ENCODE measurements at regions not wholly inside any gene's neighbourhood (a gene's known extent, or its start where the extent isn't known, plus 50 kb on each side); places are given as distances from the start of the nearest gene placed in this dataset.

- DNase-seq: no peak
Observed at GRCh38 chr6:40714576-40715564, 127.7 kb upstream of the LRFN2 start.

- DNase-seq: no peak
Observed at GRCh38 chr6:40714143-40714542, 127.0 kb upstream of the LRFN2 start.

- DNase-seq: no peak
Observed at GRCh38 chr6:40713002-40713719, 126.0 kb upstream of the LRFN2 start.

- DNase-seq: no peak
Observed at GRCh38 chr6:40710626-40711330, 123.6 kb upstream of the LRFN2 start.

GRCh38 chr6:40708049-40708448 lies 120.9 kb upstream of the LRFN2 start:
- DNase-seq: no peak

GRCh38 chr6:40706178-40706577 lies 119.0 kb upstream of the LRFN2 start:
- no peak for DNase-seq

GRCh38 chr6:40705354-40705753 lies 118.2 kb upstream of the LRFN2 start:
- no peak for DNase-seq

GRCh38 chr6:40701352-40702007 lies 114.3 kb upstream of the LRFN2 start:
- DNase-seq: no peak

GRCh38 chr6:40700006-40700580 lies 112.9 kb upstream of the LRFN2 start:
- DNase-seq: no peak

- no peak for DNase-seq
Observed at GRCh38 chr6:40695750-40696415, 108.7 kb upstream of the LRFN2 start.

GRCh38 chr6:40695114-40695513 lies 108.0 kb upstream of the LRFN2 start:
- DNase-seq: no peak

GRCh38 chr6:40693768-40694167 lies 106.6 kb upstream of the LRFN2 start:
- no peak for DNase-seq

- no peak for DNase-seq
Observed at GRCh38 chr6:40692337-40692736, 105.2 kb upstream of the LRFN2 start.

- no peak for DNase-seq
Observed at GRCh38 chr6:40689185-40689584, 102.0 kb upstream of the LRFN2 start.

- DNase-seq: no peak
Observed at GRCh38 chr6:40688214-40688761, 101.1 kb upstream of the LRFN2 start.

GRCh38 chr6:40685862-40686261 lies 98.7 kb upstream of the LRFN2 start:
- no peak for DNase-seq

GRCh38 chr6:40681622-40682021 lies 94.5 kb upstream of the LRFN2 start:
- no peak for DNase-seq

GRCh38 chr6:40678941-40679340 lies 91.8 kb upstream of the LRFN2 start:
- no peak for DNase-seq

- no peak for DNase-seq
Observed at GRCh38 chr6:40674170-40674569, 87.0 kb upstream of the LRFN2 start.

GRCh38 chr6:40672087-40672486 lies 84.9 kb upstream of the LRFN2 start:
- DNase-seq: no peak

GRCh38 chr6:40671694-40672050 lies 84.5 kb upstream of the LRFN2 start:
- no peak for DNase-seq
